ENCODE measurements at regions not wholly inside any gene's neighbourhood (a gene's known extent, or its start where the extent isn't known, plus 50 kb on each side); places are given as distances from the start of the nearest gene placed in this dataset.

- TF ChIP-seq POLR2AphosphoS5 (IDR thresholded peaks at IDR 0.05) (no peak), CTCF (IDR thresholded peaks at IDR 0.05) (no peak), POLR2A (IDR thresholded peaks at IDR 0.05) (no peak)
Measured at GRCh38 chr2:2880938-2881337, 496.7 kb downstream of the EIPR1 start.

Data from sigmoid colon (tissue), 4 donors.